Upper lobe of right lung (tissue), 1 donor: ENCODE measurements at regions not wholly inside any gene's neighbourhood (a gene's known extent, or its start where the extent isn't known, plus 50 kb on each side); places are given as distances from the start of the nearest gene placed in this dataset.

ENCODE experiments used
- ATAC-seq: fragments of 200-7000 bp; cut with Tn5 transposase; one replicate; pipeline ENCODE4 v1.9.1; 2020; ENCODE audit warnings: mild to moderate bottlenecking, moderate library complexity
- DNase-seq: peaks from one replicate; pipeline ENCODE4 v3.0.0-alpha.2; 2020
- H3K27ac ChIP-seq: fragments of 200-600 bp; one replicate; pipeline ENCODE4 v1.8.0; 2022
- H3K27me3 ChIP-seq: fragments of 200-600 bp; one replicate; pipeline ENCODE4 v1.8.0; 2022; ENCODE audit warnings: mild to moderate bottlenecking
- H3K36me3 ChIP-seq: fragments of 200-600 bp; one replicate; pipeline ENCODE4 v1.8.0; 2022
- H3K4me1 ChIP-seq: fragments of 200-600 bp; one replicate; pipeline ENCODE4 v1.8.0; 2022
- H3K4me3 ChIP-seq: fragments of 200-600 bp; one replicate; pipeline ENCODE4 v1.8.0; 2022; ENCODE audit warnings: mild to moderate bottlenecking
- H3K9me3 ChIP-seq: fragments of 200-600 bp; one replicate; pipeline ENCODE4 v1.8.0; 2022
- intact Hi-C: fragments of 100-400 bp; cut with DNase I; formaldehyde crosslinking; loops from one replicate; pipeline ENCODE4 v1.11.0; 2022
- TF ChIP-seq, protein P1 (sequence below): fragments of 200-600 bp; IDR thresholded peaks from one replicate; pipeline ENCODE4 v1.8.0; 2022; ENCODE audit warnings: antibody characterized with exemption
- donor health status: DM: no; HTN: yes; CAD: no; lungs with severe emphysema.

- no peaks in the 10 kb centered on the region for H3K36me3 ChIP-seq
- no peak for DNase-seq
- no peaks in the 10 kb centered on the region for H3K9me3 ChIP-seq
- no peak overlapping the region for H3K4me3 ChIP-seq
- no peak for ATAC-seq
- no peaks in the 10 kb centered on the region for H3K4me1 ChIP-seq
- H3K27me3 ChIP-seq, result no peaks in the 10 kb centered on the region
- intact Hi-C loops, result no loop called here
- no peak overlapping the region for H3K27ac ChIP-seq
- TF ChIP-seq, protein P1, sequence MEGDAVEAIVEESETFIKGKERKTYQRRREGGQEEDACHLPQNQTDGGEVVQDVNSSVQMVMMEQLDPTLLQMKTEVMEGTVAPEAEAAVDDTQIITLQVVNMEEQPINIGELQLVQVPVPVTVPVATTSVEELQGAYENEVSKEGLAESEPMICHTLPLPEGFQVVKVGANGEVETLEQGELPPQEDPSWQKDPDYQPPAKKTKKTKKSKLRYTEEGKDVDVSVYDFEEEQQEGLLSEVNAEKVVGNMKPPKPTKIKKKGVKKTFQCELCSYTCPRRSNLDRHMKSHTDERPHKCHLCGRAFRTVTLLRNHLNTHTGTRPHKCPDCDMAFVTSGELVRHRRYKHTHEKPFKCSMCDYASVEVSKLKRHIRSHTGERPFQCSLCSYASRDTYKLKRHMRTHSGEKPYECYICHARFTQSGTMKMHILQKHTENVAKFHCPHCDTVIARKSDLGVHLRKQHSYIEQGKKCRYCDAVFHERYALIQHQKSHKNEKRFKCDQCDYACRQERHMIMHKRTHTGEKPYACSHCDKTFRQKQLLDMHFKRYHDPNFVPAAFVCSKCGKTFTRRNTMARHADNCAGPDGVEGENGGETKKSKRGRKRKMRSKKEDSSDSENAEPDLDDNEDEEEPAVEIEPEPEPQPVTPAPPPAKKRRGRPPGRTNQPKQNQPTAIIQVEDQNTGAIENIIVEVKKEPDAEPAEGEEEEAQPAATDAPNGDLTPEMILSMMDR, result no peak
These were observed 308.8 kb upstream of the NREP start for GRCh38 chr5:112065781-112066180.

- no peaks in the 10 kb centered on the region for H3K27me3 ChIP-seq
- intact Hi-C loops, result no loop called here
- H3K4me3 ChIP-seq, result no peak overlapping the region
- H3K9me3 ChIP-seq, result no peaks in the 10 kb centered on the region
- H3K4me1 ChIP-seq, result no peaks in the 10 kb centered on the region
- no peaks in the 10 kb centered on the region for H3K36me3 ChIP-seq
- TF ChIP-seq, protein P1, result no peak
- no peak for DNase-seq
- no peak overlapping the region for H3K27ac ChIP-seq
- ATAC-seq, result no peak
These were observed 308.0 kb upstream of the NREP start for GRCh38 chr5:112064956-112065355.

- no peaks in the 10 kb centered on the region for H3K27me3 ChIP-seq
- TF ChIP-seq, protein P1, result no peak
- H3K4me1 ChIP-seq, result no peaks in the 10 kb centered on the region
- no peaks in the 10 kb centered on the region for H3K36me3 ChIP-seq
- H3K27ac ChIP-seq, result no peak overlapping the region
- H3K9me3 ChIP-seq, result no peaks in the 10 kb centered on the region
- DNase-seq (no peak), ATAC-seq (no peak)
- intact Hi-C loops, result no loop called here
- no peak overlapping the region for H3K4me3 ChIP-seq
These were observed 307.3 kb upstream of the NREP start for GRCh38 chr5:112064271-112064701.

- Histone ChIP-seq H3K4me1 (no peaks in the 10 kb centered on the region), H3K9me3 (no peaks in the 10 kb centered on the region), H3K27ac (no peak overlapping the region), H3K4me3 (no peak overlapping the region), H3K27me3 (no peaks in the 10 kb centered on the region), H3K36me3 (no peaks in the 10 kb centered on the region)
- no peak for DNase-seq
- ATAC-seq, result no peak
- TF ChIP-seq, protein P1, result no peak
- intact Hi-C loops, result no loop called here
These were observed 306.9 kb upstream of the NREP start for GRCh38 chr5:112063856-112064255.

GRCh38 chr5:112063191-112063590, 306.2 kb upstream of the NREP start:
- DNase-seq, result no peak
- H3K27me3 ChIP-seq, result no peaks in the 10 kb centered on the region
- no peak overlapping the region for H3K27ac ChIP-seq
- H3K4me1 ChIP-seq, result no peaks in the 10 kb centered on the region
- TF ChIP-seq, protein P1, result no peak
- no peaks in the 10 kb centered on the region for H3K36me3 ChIP-seq
- no peaks in the 10 kb centered on the region for H3K9me3 ChIP-seq
- H3K4me3 ChIP-seq, result no peak overlapping the region
- no peak for ATAC-seq
- intact Hi-C loops, result no loop called here

DNA sequence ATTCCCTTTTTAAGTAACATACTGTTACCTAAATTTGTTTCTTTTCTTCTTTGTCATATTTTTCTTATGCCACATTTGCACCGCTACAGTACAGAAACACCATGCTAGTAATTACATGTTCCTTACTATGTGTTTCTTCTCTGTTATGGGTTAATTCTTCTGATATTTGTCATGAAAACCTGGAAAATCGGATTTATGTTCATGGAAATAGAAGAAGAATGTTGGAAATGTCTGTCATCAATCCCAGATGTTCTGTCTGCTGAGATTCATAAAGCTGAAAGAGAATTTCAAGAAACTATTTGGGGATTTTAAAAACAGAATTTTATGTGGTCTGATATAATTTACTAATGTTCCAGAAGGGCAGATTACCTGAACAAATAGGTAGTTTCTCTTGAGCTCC, 305.2 kb upstream of the NREP start:
- no peak overlapping the region for H3K27ac ChIP-seq
- H3K27me3 ChIP-seq, result no peaks in the 10 kb centered on the region
- H3K36me3 ChIP-seq, result no peaks in the 10 kb centered on the region
- H3K9me3 ChIP-seq, result no peaks in the 10 kb centered on the region
- intact Hi-C loops, result no loop called here
- no peak overlapping the region for H3K4me3 ChIP-seq
- TF ChIP-seq, protein P1, result no peak
- no peaks in the 10 kb centered on the region for H3K4me1 ChIP-seq
- no peak for ATAC-seq
- DNase-seq, result no peak
